Psoas muscle (tissue), 7 donors: ENCODE measurements at regions not wholly inside any gene's neighbourhood (a gene's known extent, or its start where the extent isn't known, plus 50 kb on each side); places are given as distances from the start of the nearest gene placed in this dataset.

Experiments used
- ATAC-seq, 4 donors: fragments of 200-7000 bp; cut with Tn5 transposase; one replicate each; pipeline ENCODE4 v1.9.1; 2020; ENCODE audit warnings: moderate library complexity in 3 of 4, mild to moderate bottlenecking in 2 of 4
- DNase-seq, 2 donors: peaks; one replicate each; pipeline ENCODE4 v3.0.0-alpha.2; 2020
- H3K27ac ChIP-seq: fragments of 200-600 bp; one replicate; pipeline ENCODE4 v1.8.0; 2022
- H3K27me3 ChIP-seq, 3 donors: fragments of 200-600 bp in 1 of 3; one replicate each; pipeline versions ENCODE4 v1.6.1 to v1.8.0; 2013 to 2022; ENCODE audit warnings: low read length in 2 of 3, mild to moderate bottlenecking in 2 of 3, moderate library complexity in 1 of 3; ENCODE audit not compliant: insufficient read depth in 3 of 3
- H3K36me3 ChIP-seq, 2 donors: fragments of 200-600 bp in 1 of 2; one replicate each; pipeline versions ENCODE4 v1.6.1 to v1.8.0; 2013 to 2022; ENCODE audit warnings: low read depth in 1 of 2, mild to moderate bottlenecking in 1 of 2, moderate library complexity in 1 of 2; ENCODE audit not compliant: insufficient read depth in 1 of 2
- H3K4me1 ChIP-seq: fragments of 200-600 bp; one replicate; pipeline ENCODE4 v1.8.0; 2022
- H3K4me3 ChIP-seq: fragments of 200-600 bp; one replicate; pipeline ENCODE4 v1.8.0; 2022; ENCODE audit warnings: mild to moderate bottlenecking
- H3K9me3 ChIP-seq: fragments of 200-600 bp; one replicate; pipeline ENCODE4 v1.8.0; 2022
- CTCF ChIP-seq: fragments of 200-600 bp; IDR thresholded peaks from one replicate; pipeline ENCODE4 v1.8.0; 2022; ENCODE audit warnings: antibody characterized with exemption
- WGBS, 3 donors: extraction: QIAGEN DNeasy Blood & Tissue Kit; methylation state at CpG; one replicate each; pipeline versions ENCODE4 v1.1.6 to v1.1.7; 2013; 5-methylcytosine and 5-hydroxymethylcytosine counted together
- intact Hi-C, 2 donors: fragments of 100-400 bp; cut with DNase I; formaldehyde crosslinking; loops; one replicate each; pipeline versions ENCODE4 v1.11.0 to v1.14.2; 2022
- donor health status: healthy with polysubstance abuse.
- donor health status: DM: no; HTN: no; CAD: no; lungs with moderate emphysema.
- donor health status: Bipolar disorder and iron deficiency.
- donor health status: healthy.
- donor health status: DM: yes; HTN: yes; CAD: no.
- donor health status: DM: no; HTN: no; CAD: no.
- donor health status: DM: yes; HTN: yes; CAD: no.

- WGBS, 3 donors, result 72 to 75% (median 74%) methylated on average over 2 of the region's 2 CpGs
- TF ChIP-seq CTCF, result no peak
- H3K36me3 ChIP-seq, result no peaks in the 10 kb centered on the region
- no peaks in the 10 kb centered on the region for H3K4me1 ChIP-seq
- H3K27me3 ChIP-seq, result no peaks in the 10 kb centered on the region
- no peak overlapping the region for H3K27ac ChIP-seq
- no peak for DNase-seq
- intact Hi-C loops, result no loop called here
- no peak for ATAC-seq
- H3K9me3 ChIP-seq, result no peaks in the 10 kb centered on the region
- H3K4me3 ChIP-seq, result no peak overlapping the region
These were observed 102.8 kb upstream of the MBL2 start for GRCh38 chr10:52875336-52875735.

- H3K4me3 ChIP-seq, result no peak overlapping the region
- no peaks in the 10 kb centered on the region for H3K36me3 ChIP-seq
- no peak overlapping the region for H3K27ac ChIP-seq
- H3K4me1 ChIP-seq, result no peaks in the 10 kb centered on the region
- no peak for TF ChIP-seq CTCF
- intact Hi-C loops, result no loop called here
- H3K27me3 ChIP-seq, result no peaks in the 10 kb centered on the region
- DNase-seq (no peak), ATAC-seq (no peak)
- no peaks in the 10 kb centered on the region for H3K9me3 ChIP-seq
- WGBS, 3 donors, result 63 to 97% (median 90%) methylated on average over 4 of the region's 4 CpGs
These were observed 102.0 kb upstream of the MBL2 start for GRCh38 chr10:52874581-52874980.

GRCh38 chr10:52871191-52871843 lies 98.7 kb upstream of the MBL2 start:
- 58 to 78% (median 68%) methylated on average over 24 of the region's 24 CpGs for WGBS, 3 donors
- no peaks in the 10 kb centered on the region for H3K36me3 ChIP-seq

GRCh38 chr10:52870562-52870961 lies 98.0 kb upstream of the MBL2 start:
- intact Hi-C loops, result no loop called here
- no peak for TF ChIP-seq CTCF
- Histone ChIP-seq H3K4me3 (no peak overlapping the region), H3K9me3 (no peaks in the 10 kb centered on the region), H3K36me3 (no peaks in the 10 kb centered on the region), H3K27ac (no peak overlapping the region), H3K27me3 (no peaks in the 10 kb centered on the region), H3K4me1 (no peaks in the 10 kb centered on the region)
- DNase-seq (no peak), ATAC-seq (no peak)
- 59 to 92% (median 89%) methylated on average over 3 of the region's 3 CpGs for WGBS, 3 donors

More at GRCh38 chr10:52871191-52871843, 98.7 kb upstream of the MBL2 start:
- Histone ChIP-seq H3K4me1 (no peaks in the 10 kb centered on the region), H3K27me3 (no peaks in the 10 kb centered on the region), H3K27ac (no peak overlapping the region), H3K9me3 (no peaks in the 10 kb centered on the region), H3K4me3 (no peak overlapping the region)
- intact Hi-C loops, result no loop called here
- no peak for TF ChIP-seq CTCF
- peak in 1 of 4 donors; percentile 29 for ATAC-seq
- no peak for DNase-seq

- ATAC-seq, result no peak
- DNase-seq, result no peak
- intact Hi-C loops, result no loop called here
- no peaks in the 10 kb centered on the region for H3K4me1 ChIP-seq
- no peak for TF ChIP-seq CTCF
- no peaks in the 10 kb centered on the region for H3K27me3 ChIP-seq
- H3K27ac ChIP-seq, result no peak overlapping the region
- H3K36me3 ChIP-seq, result no peaks in the 10 kb centered on the region
- H3K9me3 ChIP-seq, result no peaks in the 10 kb centered on the region
- H3K4me3 ChIP-seq, result no peak overlapping the region
- WGBS, 3 donors, result 83 to 88% (median 86%) methylated on average over 2 of the region's 2 CpGs
These were observed 97.3 kb upstream of the MBL2 start for GRCh38 chr10:52869864-52870263.
